Lower lobe of right lung (tissue), 2 donors: ENCODE measurements at regions not wholly inside any gene's neighbourhood (a gene's known extent, or its start where the extent isn't known, plus 50 kb on each side); places are given as distances from the start of the nearest gene placed in this dataset.
"Not testable (repeated sequence)": the region's sequence is repeated elsewhere in the genome, so short reads cannot be mapped to it uniquely, and the experiment has no call there.

Source experiments
- ATAC-seq, 2 donors: fragments of 200-7000 bp; cut with Tn5 transposase; one replicate each; pipeline ENCODE4 v1.9.1; 2020 to 2022; ENCODE audit warnings: mild to moderate bottlenecking in 2 of 2, moderate library complexity in 2 of 2
- DNase-seq: peaks from one replicate; pipeline ENCODE4 v3.0.0-alpha.2; 2020
- H3K27ac ChIP-seq: fragments of 200-600 bp; one replicate; pipeline ENCODE4 v1.8.0; 2022
- H3K27me3 ChIP-seq: fragments of 200-600 bp; one replicate; pipeline ENCODE4 v1.8.0; 2022; ENCODE audit warnings: low read depth
- H3K36me3 ChIP-seq: fragments of 200-600 bp; one replicate; pipeline ENCODE4 v1.8.0; 2022; ENCODE audit warnings: mild to moderate bottlenecking
- H3K4me1 ChIP-seq: fragments of 200-600 bp; one replicate; pipeline ENCODE4 v1.8.0; 2022
- H3K4me3 ChIP-seq: fragments of 200-600 bp; one replicate; pipeline ENCODE4 v1.8.0; 2022; ENCODE audit warnings: mild to moderate bottlenecking
- H3K9me3 ChIP-seq: fragments of 200-600 bp; one replicate; pipeline ENCODE4 v1.8.0; 2022
- intact Hi-C: fragments of 100-400 bp; cut with DNase I; formaldehyde crosslinking; loops from one replicate; pipeline ENCODE4 v1.11.0; 2022
- TF ChIP-seq, protein P1 (sequence below): fragments of 200-600 bp; IDR thresholded peaks from one replicate; pipeline ENCODE4 v1.8.0; 2022; ENCODE audit warnings: antibody characterized with exemption, mild to moderate bottlenecking
- donor health status: DM: no; HTN: yes; CAD: no; lungs with severe emphysema.

DNA sequence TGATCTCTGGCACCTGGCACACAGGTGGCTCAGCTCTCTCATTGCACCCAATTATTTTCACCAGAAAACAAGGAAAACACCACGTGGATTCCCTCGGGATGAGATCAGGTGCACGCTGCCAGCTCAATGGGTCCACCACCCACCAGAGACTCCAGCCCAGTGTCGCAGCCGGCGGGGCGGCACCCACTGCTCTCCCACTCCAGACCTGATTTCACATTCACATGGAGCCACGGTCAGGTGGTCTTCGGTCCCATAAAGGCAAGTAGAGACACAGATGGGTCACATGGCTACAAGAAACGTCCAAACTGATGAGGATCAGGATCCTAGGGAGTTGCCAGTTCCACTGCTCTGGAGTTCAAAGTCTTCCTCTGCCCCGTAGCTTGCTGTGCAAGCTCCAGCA lies 217.6 kb downstream of the ANKRD30B start:
- ATAC-seq (no peak), DNase-seq (no peak)
- no peaks in the 10 kb centered on the region for H3K4me1 ChIP-seq
- H3K36me3 ChIP-seq, result no peaks in the 10 kb centered on the region
- no peaks in the 10 kb centered on the region for H3K27me3 ChIP-seq
- H3K9me3 ChIP-seq, result no peaks in the 10 kb centered on the region
- TF ChIP-seq, protein P1, sequence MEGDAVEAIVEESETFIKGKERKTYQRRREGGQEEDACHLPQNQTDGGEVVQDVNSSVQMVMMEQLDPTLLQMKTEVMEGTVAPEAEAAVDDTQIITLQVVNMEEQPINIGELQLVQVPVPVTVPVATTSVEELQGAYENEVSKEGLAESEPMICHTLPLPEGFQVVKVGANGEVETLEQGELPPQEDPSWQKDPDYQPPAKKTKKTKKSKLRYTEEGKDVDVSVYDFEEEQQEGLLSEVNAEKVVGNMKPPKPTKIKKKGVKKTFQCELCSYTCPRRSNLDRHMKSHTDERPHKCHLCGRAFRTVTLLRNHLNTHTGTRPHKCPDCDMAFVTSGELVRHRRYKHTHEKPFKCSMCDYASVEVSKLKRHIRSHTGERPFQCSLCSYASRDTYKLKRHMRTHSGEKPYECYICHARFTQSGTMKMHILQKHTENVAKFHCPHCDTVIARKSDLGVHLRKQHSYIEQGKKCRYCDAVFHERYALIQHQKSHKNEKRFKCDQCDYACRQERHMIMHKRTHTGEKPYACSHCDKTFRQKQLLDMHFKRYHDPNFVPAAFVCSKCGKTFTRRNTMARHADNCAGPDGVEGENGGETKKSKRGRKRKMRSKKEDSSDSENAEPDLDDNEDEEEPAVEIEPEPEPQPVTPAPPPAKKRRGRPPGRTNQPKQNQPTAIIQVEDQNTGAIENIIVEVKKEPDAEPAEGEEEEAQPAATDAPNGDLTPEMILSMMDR, result no peak
- intact Hi-C loops, result no loop called here
- no peak overlapping the region for H3K27ac ChIP-seq
- H3K4me3 ChIP-seq, result no peak overlapping the region

DNA sequence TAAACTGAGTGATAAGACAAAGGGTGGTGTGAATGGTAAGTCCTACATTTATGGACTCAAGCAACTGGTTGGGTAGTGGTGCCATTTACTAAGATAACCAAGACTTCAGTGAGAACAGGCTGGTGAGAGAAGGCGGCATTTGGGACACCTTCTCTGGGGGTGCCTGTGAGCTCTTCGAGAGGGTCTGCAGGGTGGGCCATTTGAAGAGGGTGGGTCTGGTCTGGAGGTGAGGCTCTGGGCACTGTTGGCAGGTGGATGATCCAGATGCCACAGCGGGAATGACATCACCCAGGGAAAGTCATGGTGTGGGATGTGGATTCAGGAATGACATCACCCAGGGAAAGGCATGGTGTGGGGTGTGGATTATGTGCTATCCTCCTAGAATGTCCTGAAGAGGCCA lies 219.3 kb downstream of the ANKRD30B start:
- not testable (repeated sequence) for DNase-seq, ATAC-seq

DNA sequence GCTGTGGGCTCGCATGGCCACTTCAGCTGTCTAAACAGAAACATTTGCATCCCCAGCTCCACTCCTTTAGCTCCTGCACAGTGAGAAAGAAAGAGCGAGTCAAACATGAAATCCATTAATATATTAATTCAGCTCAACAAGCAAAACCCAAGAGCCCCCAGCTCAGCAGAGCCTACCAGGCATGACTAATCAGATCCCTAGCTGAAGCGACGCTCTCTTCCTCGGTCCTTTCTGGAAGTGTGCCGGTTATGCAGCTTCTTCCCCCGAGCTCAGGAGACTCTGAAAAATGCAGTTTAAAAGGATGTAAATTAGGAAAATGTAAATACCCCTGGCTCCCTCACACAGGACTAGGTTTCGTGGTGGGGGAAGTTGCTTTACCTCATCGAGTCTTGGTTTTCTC lies 221.5 kb downstream of the ANKRD30B start:
- no peak overlapping the region for H3K4me3 ChIP-seq
- H3K9me3 ChIP-seq, result no peaks in the 10 kb centered on the region
- H3K36me3 ChIP-seq, result no peaks in the 10 kb centered on the region
- ATAC-seq (no peak), DNase-seq (no peak)
- intact Hi-C loops, result no loop called here
- TF ChIP-seq, protein P1, result no peak
- no peak overlapping the region for H3K27ac ChIP-seq
- no peaks in the 10 kb centered on the region for H3K4me1 ChIP-seq
- H3K27me3 ChIP-seq, result no peaks in the 10 kb centered on the region

More for the DNA sequence above, 219.3 kb downstream of the ANKRD30B start:
- H3K36me3 ChIP-seq, H3K4me1 ChIP-seq, H3K27ac ChIP-seq, H3K27me3 ChIP-seq, H3K9me3 ChIP-seq, H3K4me3 ChIP-seq, intact Hi-C loops: not testable (repeated sequence)

DNA sequence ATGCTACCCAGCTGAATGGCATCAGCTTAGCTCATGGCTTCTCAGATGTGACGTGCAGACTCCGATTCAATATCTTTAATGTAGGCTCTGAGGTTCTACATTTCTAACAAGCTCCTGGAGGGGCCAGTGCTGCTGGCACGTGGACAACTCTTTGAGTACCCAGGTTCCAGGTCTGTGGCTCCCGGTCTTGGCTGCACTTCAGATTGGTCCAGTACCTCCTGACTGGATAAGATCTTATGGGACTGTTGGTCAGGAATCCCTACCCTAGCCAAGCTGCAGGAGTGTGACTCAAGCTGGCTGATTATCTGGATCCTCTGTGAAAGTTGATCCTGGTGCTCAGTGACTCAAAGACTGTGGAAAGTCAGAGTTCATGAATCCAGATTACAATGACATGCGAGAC lies 222.1 kb downstream of the ANKRD30B start:
- H3K4me1 ChIP-seq, result no peaks in the 10 kb centered on the region
- H3K27ac ChIP-seq, result no peak overlapping the region
- intact Hi-C loops, result no loop called here
- no peaks in the 10 kb centered on the region for H3K36me3 ChIP-seq
- TF ChIP-seq, protein P1, result no peak
- H3K4me3 ChIP-seq, result no peak overlapping the region
- DNase-seq, result no peak
- ATAC-seq, result no peak
- no peaks in the 10 kb centered on the region for H3K9me3 ChIP-seq
- H3K27me3 ChIP-seq, result no peaks in the 10 kb centered on the region

DNA sequence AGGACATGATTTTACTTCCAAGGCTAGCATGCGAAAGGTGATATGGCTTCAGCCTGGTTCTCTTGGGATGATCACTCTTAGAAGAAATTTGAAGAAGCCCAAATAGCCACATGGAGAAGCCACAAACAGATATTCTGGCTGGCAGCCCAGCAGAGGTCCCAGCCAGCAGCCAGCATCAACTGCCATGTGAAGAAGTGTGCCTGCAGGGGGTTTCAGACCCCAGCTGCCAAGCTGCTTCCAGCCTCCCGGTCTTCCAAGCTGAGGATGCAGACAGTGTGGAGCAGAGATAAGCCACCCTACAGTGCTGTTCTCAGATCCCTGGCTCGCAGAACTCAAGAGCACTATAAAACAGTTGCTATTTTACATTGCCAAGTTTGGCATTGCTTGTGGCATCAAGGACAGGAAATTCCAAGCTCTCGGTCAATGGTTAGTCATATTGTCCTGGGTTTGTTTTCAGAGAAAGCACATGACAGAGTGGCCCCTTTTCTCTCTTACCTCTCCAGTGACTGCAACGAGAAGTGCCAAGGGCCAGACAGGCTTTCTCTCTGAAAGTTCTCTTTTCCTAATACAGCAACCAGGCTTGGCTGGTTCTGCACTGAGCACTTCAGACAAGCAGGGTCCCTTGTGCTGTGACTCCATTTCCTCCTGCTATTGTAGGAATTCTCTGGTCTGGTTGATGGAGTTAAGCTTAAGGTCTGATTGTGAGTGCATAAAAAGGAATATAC lies 223.7 kb downstream of the ANKRD30B start:
- no peak overlapping the region for H3K4me3 ChIP-seq
- H3K4me1 ChIP-seq, result no peaks in the 10 kb centered on the region
- TF ChIP-seq, protein P1, result no peak
- H3K36me3 ChIP-seq, result no peaks in the 10 kb centered on the region
- no peak for ATAC-seq
- no peak for DNase-seq
- intact Hi-C loops, result no loop called here
- no peaks in the 10 kb centered on the region for H3K9me3 ChIP-seq
- no peaks in the 10 kb centered on the region for H3K27me3 ChIP-seq
- H3K27ac ChIP-seq, result no peak overlapping the region

DNA sequence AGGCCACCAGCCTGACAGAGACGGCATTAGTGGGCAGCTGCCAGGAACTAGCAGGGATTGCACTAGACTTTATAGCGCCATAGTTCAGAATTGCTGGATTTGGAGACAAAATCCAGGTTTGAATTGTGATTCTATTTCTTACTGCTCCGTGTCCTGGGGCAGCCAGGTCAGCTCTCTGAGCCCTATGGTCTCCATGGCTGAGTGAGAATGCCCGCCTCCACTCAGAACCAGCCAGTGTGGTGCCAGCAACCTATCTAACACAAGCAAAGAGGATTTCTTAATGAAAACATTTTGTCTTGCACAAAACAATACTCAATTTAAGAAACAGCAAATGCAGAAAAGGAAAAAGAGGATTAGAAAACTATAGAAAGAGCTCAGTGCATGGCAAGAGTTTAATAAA lies 225.4 kb downstream of the ANKRD30B start:
- intact Hi-C loops, H3K27ac ChIP-seq, H3K9me3 ChIP-seq, H3K4me1 ChIP-seq, ATAC-seq, H3K27me3 ChIP-seq, DNase-seq, H3K36me3 ChIP-seq, H3K4me3 ChIP-seq: not testable (repeated sequence)
